Kidney (tissue), 13 donors: ENCODE measurements at regions not wholly inside any gene's neighbourhood (a gene's known extent, or its start where the extent isn't known, plus 50 kb on each side); places are given as distances from the start of the nearest gene placed in this dataset.

Experiments used
- DNase-seq, 5 donors: peaks; one replicate each; pipeline ENCODE4 v3.0.0-alpha.2; 2013 to 2020
- FAIRE-seq: peaks from 2 replicates; lab custom pipeline; 2012; peaks lifted over from hg19 to GRCh38; lab: Jason Lieb, UNC
- H3K27ac ChIP-seq, 2 donors: one replicate each; pipeline ENCODE4 v1.7.0; 2013; ENCODE audit warnings: low read depth in 2 of 2, low read length in 2 of 2, inconsistent platforms in 1 of 2
- H3K27me3 ChIP-seq: one replicate; pipeline ENCODE4 v1.7.1; 2013; ENCODE audit warnings: low read length, inconsistent platforms; ENCODE audit not compliant: control insufficient read depth, insufficient read depth
- H3K36me3 ChIP-seq, 3 donors: one replicate each; pipeline versions ENCODE4 v1.7.0 to v1.7.1; 2013; ENCODE audit warnings: low read length in 3 of 3, control low read depth in 1 of 3, inconsistent platforms in 1 of 3; ENCODE audit not compliant: insufficient read depth in 3 of 3, control insufficient read depth in 2 of 3
- H3K4me1 ChIP-seq, 3 donors: one replicate each; pipeline versions ENCODE4 v1.7.0 to v1.7.1; 2013; ENCODE audit warnings: low read length in 3 of 3, inconsistent platforms in 1 of 3, low read depth in 1 of 3; ENCODE audit not compliant: control insufficient read depth in 2 of 3, insufficient read depth in 2 of 3
- H3K4me3 ChIP-seq, 3 donors: one replicate each; pipeline versions ENCODE4 v1.7.0 to v1.8.1; 2013; ENCODE audit warnings: low read length in 3 of 3, control low read depth in 1 of 3, inconsistent platforms in 1 of 3
- H3K9ac ChIP-seq, 3 donors: one replicate each; pipeline versions ENCODE4 v1.7.0 to v1.7.1; 2013; ENCODE audit warnings: low read length in 3 of 3, control low read depth in 1 of 3, inconsistent platforms in 1 of 3
- H3K9me3 ChIP-seq, 3 donors: one replicate each; pipeline versions ENCODE4 v1.7.0 to v1.7.1; 2013; ENCODE audit warnings: low read length in 3 of 3, control low read depth in 1 of 3, inconsistent platforms in 1 of 3; ENCODE audit not compliant: control insufficient read depth in 2 of 3, insufficient read depth in 1 of 3
- CTCF ChIP-seq: IDR thresholded peaks from 3 replicates; pipeline ENCODE4 v1.5.1; 2012; ENCODE audit warnings: mild to moderate bottlenecking, moderate library complexity, borderline replicate concordance; ENCODE audit not compliant: insufficient read depth; ENCODE audit errors: extremely low read depth
- intact Hi-C: fragments of 100-400 bp; cut with DNase I; formaldehyde crosslinking; loops from one replicate; pipeline ENCODE4 v1.11.1; 2022
- donor health status: control.
- donor health status: control.
- donor health status: control.
- donor health status: control.
- donor health status: control.
- donor health status: DM: yes; HTN: yes; CAD: no.
- donor health status: Normal renal cell carcinoma (clear cell type).

GRCh38 chr18:47397671-47398319, 146.3 kb upstream of the SKOR2 start:
- no peaks in the 10 kb centered on the region for H3K27me3 ChIP-seq

GRCh38 chr18:47391665-47392064, 140.2 kb upstream of the SKOR2 start:
- FAIRE-seq (no peak), DNase-seq (no peak)
- TF ChIP-seq CTCF, result no peak
- Histone ChIP-seq H3K36me3 (no peaks in the 10 kb centered on the region), H3K4me3 (no peak overlapping the region), H3K9me3 (no peaks in the 10 kb centered on the region), H3K4me1 (no peaks in the 10 kb centered on the region), H3K27me3 (no peaks in the 10 kb centered on the region), H3K27ac (no peak overlapping the region), H3K9ac (no peak overlapping the region)
- intact Hi-C loops, result no loop called here

More at GRCh38 chr18:47397671-47398319, 146.3 kb upstream of the SKOR2 start:
- DNase-seq (no peak), FAIRE-seq (no peak)
- Histone ChIP-seq H3K36me3 (no peaks in the 10 kb centered on the region), H3K4me3 (no peak overlapping the region), H3K9me3 (peaks cover 0 to 4% (median 0%) of the 10 kb centered on the region in 3 donors), H3K4me1 (no peaks in the 10 kb centered on the region), H3K27ac (no peak overlapping the region), H3K9ac (no peak overlapping the region)
- no peak for TF ChIP-seq CTCF
- intact Hi-C loops, result no loop called here

- H3K4me1 ChIP-seq, result no peaks in the 10 kb centered on the region
- DNase-seq (no peak), FAIRE-seq (no peak)
- no peak overlapping the region for H3K27ac ChIP-seq
- no peaks in the 10 kb centered on the region for H3K27me3 ChIP-seq
- no peak overlapping the region for H3K9ac ChIP-seq
- H3K4me3 ChIP-seq, result no peak overlapping the region
- intact Hi-C loops, result no loop called here
- H3K36me3 ChIP-seq, result no peaks in the 10 kb centered on the region
- TF ChIP-seq CTCF, result no peak
- H3K9me3 ChIP-seq, result no peaks in the 10 kb centered on the region
Measured at GRCh38 chr18:47390410-47391024, 139.1 kb upstream of the SKOR2 start.
